Neuronal stem cell (in vitro differentiated cells): ENCODE measurements at regions not wholly inside any gene's neighbourhood (a gene's known extent, or its start where the extent isn't known, plus 50 kb on each side); places are given as distances from the start of the nearest gene placed in this dataset.
"Not testable (repeated sequence)": the region's sequence is repeated elsewhere in the genome, so short reads cannot be mapped to it uniquely, and the experiment has no call there.

Source experiments
- DNase-seq: peaks from one replicate; pipeline ENCODE4 v3.0.0-alpha.2; 2013; ENCODE audit warnings: low spot score
- H2AFZ ChIP-seq: one replicate; pipeline ENCODE4 v1.6.1; 2013; ENCODE audit warnings: mild to moderate bottlenecking, low read length, inconsistent platforms
- H2AK5ac ChIP-seq: 2 replicates; pipeline ENCODE4 v1.6.1; 2013; ENCODE audit warnings: low read depth, mild to moderate bottlenecking, inconsistent platforms, low read length, moderate library complexity, mixed read lengths
- H2BK120ac ChIP-seq: 2 replicates; pipeline ENCODE4 v1.6.1; 2013; ENCODE audit warnings: low read depth, mild to moderate bottlenecking, inconsistent platforms, low read length, moderate library complexity, mixed read lengths
- H2BK12ac ChIP-seq: one replicate; pipeline ENCODE4 v1.6.1; 2013; ENCODE audit warnings: low read length, inconsistent platforms
- H2BK15ac ChIP-seq: 2 replicates; pipeline ENCODE4 v1.6.1; 2013; ENCODE audit warnings: mild to moderate bottlenecking, low read length, inconsistent platforms, mixed read lengths
- H2BK5ac ChIP-seq: one replicate; pipeline ENCODE4 v1.6.1; 2013; ENCODE audit warnings: inconsistent platforms, mild to moderate bottlenecking, low read length, moderate library complexity
- H3K14ac ChIP-seq: one replicate; pipeline ENCODE4 v1.6.1; 2013; ENCODE audit warnings: low read length, inconsistent platforms
- H3K18ac ChIP-seq: 2 replicates; pipeline ENCODE4 v1.6.1; 2013; ENCODE audit warnings: low read length, inconsistent platforms
- H3K23ac ChIP-seq: 2 replicates; pipeline ENCODE4 v1.6.1; 2013; ENCODE audit warnings: low read depth, mild to moderate bottlenecking, mixed read lengths, low read length, inconsistent platforms; ENCODE audit not compliant: poor library complexity
- H3K27ac ChIP-seq: replicated peaks from 3 replicates; pipeline ENCODE4 v1.5.1; 2013; ENCODE audit warnings: low read length, inconsistent platforms
- H3K27me3 ChIP-seq, 3 experiments: 2 replicates each; pipeline ENCODE4 v1.6.1; 2013; ENCODE audit warnings: low read length in 3 of 3, mild to moderate bottlenecking in 2 of 3, inconsistent platforms in 1 of 3, low read depth in 1 of 3, mixed read lengths in 1 of 3, moderate library complexity in 1 of 3; ENCODE audit not compliant: control insufficient read depth in 3 of 3, insufficient read depth in 3 of 3
- H3K36me3 ChIP-seq, 2 donors: replicated peaks in 1 of 2; 2 replicates each; pipeline ENCODE4 v1.6.1; 2013; ENCODE audit warnings: low read length in 2 of 2; ENCODE audit not compliant: control insufficient read depth in 2 of 2, insufficient read depth in 2 of 2
- H3K4ac ChIP-seq: 2 replicates; pipeline ENCODE4 v1.6.1; 2013; ENCODE audit warnings: inconsistent platforms, mild to moderate bottlenecking, low read length, moderate library complexity
- H3K4me1 ChIP-seq, 2 donors: 1 replicate in 1 of 2; 2 replicates in 1 of 2; pipeline ENCODE4 v1.6.1; 2013; ENCODE audit warnings: low read length in 2 of 2, low read depth in 1 of 2; ENCODE audit not compliant: control insufficient read depth in 2 of 2, insufficient read depth in 1 of 2
- H3K4me2 ChIP-seq: one replicate; pipeline ENCODE4 v1.6.1; 2013; ENCODE audit warnings: mild to moderate bottlenecking, low read length, inconsistent platforms; ENCODE audit not compliant: insufficient read depth, poor library complexity, severe bottlenecking
- H3K4me3 ChIP-seq, 2 donors: 2 replicates each; pipeline ENCODE4 v1.5.1; 2013; ENCODE audit warnings: low read length in 2 of 2, mild to moderate bottlenecking in 2 of 2, inconsistent platforms in 1 of 2, moderate library complexity in 1 of 2
- H3K79me1 ChIP-seq: one replicate; pipeline ENCODE4 v1.6.1; 2013; ENCODE audit warnings: low read depth, mild to moderate bottlenecking, inconsistent platforms, low read length, moderate library complexity
- H3K9ac ChIP-seq: one replicate; pipeline ENCODE4 v1.6.1; 2013; ENCODE audit warnings: mild to moderate bottlenecking, low read depth, low read length, inconsistent platforms; ENCODE audit not compliant: poor library complexity
- H3K9me3 ChIP-seq, 2 donors: replicated peaks in 1 of 2; 2 replicates each; pipeline versions ENCODE3 to v1.6.1; 2013; ENCODE audit warnings: low read length in 2 of 2, mild to moderate bottlenecking in 2 of 2, inconsistent platforms in 1 of 2, low read depth in 1 of 2, mixed read lengths in 1 of 2, moderate library complexity in 1 of 2; ENCODE audit not compliant: control insufficient read depth in 2 of 2, insufficient read depth in 1 of 2
- H4K8ac ChIP-seq: one replicate; pipeline ENCODE4 v1.6.1; 2013; ENCODE audit warnings: low read depth, mild to moderate bottlenecking, inconsistent platforms, low read length, moderate library complexity
- H4K91ac ChIP-seq: one replicate; pipeline ENCODE4 v1.6.1; 2013; ENCODE audit warnings: low read length, low read depth, mild to moderate bottlenecking, inconsistent platforms; ENCODE audit not compliant: poor library complexity
- WGBS, 2 donors: extraction: QIAGEN DNeasy Blood & Tissue Kit; methylation state at CpG; one replicate each; pipeline ENCODE4 v1.1.7; 2013; ENCODE audit warnings: missing lambda C conversion rate in 2 of 2, mixed read lengths in 1 of 2; ENCODE audit not compliant: insufficient read length in 2 of 2, insufficient replicate concordance in 1 of 2; ENCODE audit errors: extremely low coverage in 2 of 2; 5-methylcytosine and 5-hydroxymethylcytosine counted together

- not testable (repeated sequence) for H3K27ac ChIP-seq, H2AFZ ChIP-seq, H3K23ac ChIP-seq, H2BK12ac ChIP-seq, H3K9ac ChIP-seq, H3K9me3 ChIP-seq, H3K4me2 ChIP-seq, H3K4me1 ChIP-seq, H3K27me3 ChIP-seq, H4K91ac ChIP-seq, H3K14ac ChIP-seq, H2BK120ac ChIP-seq, H4K8ac ChIP-seq, H3K4ac ChIP-seq, H2BK5ac ChIP-seq, H2AK5ac ChIP-seq, H3K18ac ChIP-seq, H3K4me3 ChIP-seq, H2BK15ac ChIP-seq, H3K79me1 ChIP-seq, DNase-seq, H3K36me3 ChIP-seq
- WGBS, 2 donors = no CpG with 5 or more reads among the region's 3 CpGs
These were observed 239.7 kb downstream of the SMAD2 start for GRCh38 chr18:47690778-47691177.

GRCh38 chr18:47689371-47689770 lies 241.1 kb downstream of the SMAD2 start:
- Histone ChIP-seq H2BK15ac (no peak overlapping the region), H4K91ac (no peak overlapping the region), H3K79me1 (no peaks in the 10 kb centered on the region), H3K14ac (no peak overlapping the region), H3K9me3 (no peaks in the 10 kb centered on the region), H3K23ac (no peak overlapping the region), H3K27me3 (peaks cover 0 to 2% (median 0%) of the 10 kb centered on the region in 3 experiments), H2BK12ac (no peak overlapping the region), H3K4me3 (peak overlapping the region in 1 of 2 donors; percentile 38), H3K4me1 (peaks cover 0 to 11% of the 10 kb centered on the region in 2 donors), H3K18ac (no peak overlapping the region), H3K36me3 (no peaks in the 10 kb centered on the region), H3K4me2 (no peak overlapping the region), H2AFZ (no peak overlapping the region), H2AK5ac (no peak overlapping the region), H3K27ac (no peak overlapping the region), H4K8ac (no peak overlapping the region), H2BK120ac (no peak overlapping the region), H3K4ac (no peak overlapping the region), H3K9ac (no peak overlapping the region), H2BK5ac (no peak overlapping the region)
- DNase-seq = no peak
- no CpG with 5 or more reads among the region's 3 CpGs for WGBS, 2 donors

GRCh38 chr18:47686806-47687205 lies 243.7 kb downstream of the SMAD2 start:
- Histone ChIP-seq H4K8ac (no peak overlapping the region), H2BK120ac (no peak overlapping the region), H2BK12ac (no peak overlapping the region), H3K4ac (no peak overlapping the region), H3K18ac (no peak overlapping the region), H3K4me3 (no peak overlapping the region), H3K27ac (no peak overlapping the region), H3K4me2 (no peak overlapping the region), H3K4me1 (peaks cover 0 to 11% of the 10 kb centered on the region in 2 donors), H3K14ac (no peak overlapping the region), H4K91ac (no peak overlapping the region), H3K27me3 (peaks cover 0 to 2% (median 0%) of the 10 kb centered on the region in 3 experiments), H3K79me1 (no peaks in the 10 kb centered on the region), H3K9ac (no peak overlapping the region), H2BK5ac (no peak overlapping the region), H2BK15ac (no peak overlapping the region), H2AK5ac (no peak overlapping the region), H3K9me3 (no peaks in the 10 kb centered on the region), H3K23ac (no peak overlapping the region), H2AFZ (no peak overlapping the region), H3K36me3 (no peaks in the 10 kb centered on the region)
- no CpG with 5 or more reads among the region's 2 CpGs for WGBS, 2 donors
- DNase-seq = no peak

- H3K4ac ChIP-seq = no peak overlapping the region
- H2BK15ac ChIP-seq = no peak overlapping the region
- H3K14ac ChIP-seq = no peak overlapping the region
These were observed 246.7 kb downstream of the SMAD2 start for GRCh38 chr18:47683774-47684173.

More at GRCh38 chr18:47683774-47684173, 246.7 kb downstream of the SMAD2 start:
- Histone ChIP-seq H3K79me1 (no peaks in the 10 kb centered on the region), H3K23ac (no peak overlapping the region), H3K9ac (no peak overlapping the region), H3K27ac (no peak overlapping the region), H3K9me3 (no peaks in the 10 kb centered on the region), H2AK5ac (no peak overlapping the region), H3K18ac (no peak overlapping the region), H3K4me1 (peaks cover 0 to 2% of the 10 kb centered on the region in 2 donors), H3K36me3 (no peaks in the 10 kb centered on the region), H2BK12ac (no peak overlapping the region), H2BK5ac (no peak overlapping the region), H4K8ac (no peak overlapping the region), H3K4me2 (no peak overlapping the region), H3K4me3 (no peak overlapping the region), H2BK120ac (no peak overlapping the region), H2AFZ (no peak overlapping the region), H3K27me3 (peaks cover 0 to 2% (median 0%) of the 10 kb centered on the region in 3 experiments), H4K91ac (no peak overlapping the region)
- no peak for DNase-seq
